NT2/D1 (cell line): ENCODE measurements at regions not wholly inside any gene's neighbourhood (a gene's known extent, or its start where the extent isn't known, plus 50 kb on each side); places are given as distances from the start of the nearest gene placed in this dataset.

Experiments used
- YY1 ChIP-seq: IDR thresholded peaks from 2 replicates; pipeline ENCODE4 v1.6.1; 2011; ENCODE audit not compliant: insufficient read length, insufficient read depth
- ZNF274 ChIP-seq: IDR thresholded peaks from 2 replicates; pipeline ENCODE4 v1.6.1; 2011; ENCODE audit warnings: mild to moderate bottlenecking, low read depth, low read length

- no peak for TF ChIP-seq YY1
- TF ChIP-seq ZNF274, result no peak
Measured at GRCh38 chr3:117526470-117527079, 817.0 kb downstream of the TUSC7 start.
